Gastrocnemius medialis (tissue), 4 donors: ENCODE measurements at regions not wholly inside any gene's neighbourhood (a gene's known extent, or its start where the extent isn't known, plus 50 kb on each side); places are given as distances from the start of the nearest gene placed in this dataset.
A peak's percentile ranks its signal among the peaks of the same experiment; 100 is the strongest.

Experiments used
- ATAC-seq, 2 donors: fragments of 150-250 bp; one replicate each; pipeline ENCODE4 v1.9.1; 2016
- DNase-seq, 2 donors: peaks; one replicate each; pipeline ENCODE4 v3.0.0-alpha.2; 2019
- H3K27ac ChIP-seq, 4 donors: fragments of 200-600 bp; sonication (generic); 1 replicate in 1 of 4; 2 replicates in 3 of 4; pipeline ENCODE4 v1.5.1; 2016 to 2018; ENCODE audit warnings: mild to moderate bottlenecking in 2 of 4, moderate library complexity in 1 of 4
- H3K27me3 ChIP-seq, 3 donors: fragments of 200-600 bp; sonication (generic) in 2 of 3; 1 replicate in 1 of 3; 2 replicates in 2 of 3; pipeline versions ENCODE4 v1.5.1 to v1.6.0; 2016 to 2019; ENCODE audit warnings: mild to moderate bottlenecking in 1 of 3, moderate library complexity in 1 of 3
- H3K36me3 ChIP-seq, 2 donors: fragments of 200-600 bp; sonication (generic) in 1 of 2; one replicate each; pipeline ENCODE4 v1.5.1; 2017 to 2018
- H3K4me1 ChIP-seq, 2 donors: fragments of 200-600 bp; sonication (generic) in 1 of 2; one replicate each; pipeline ENCODE4 v1.5.1; 2016 to 2017; ENCODE audit warnings: mild to moderate bottlenecking in 2 of 2
- H3K4me3 ChIP-seq, 4 donors: fragments of 200-600 bp; sonication (generic) in 3 of 4; 1 replicate in 1 of 4; 2 replicates in 3 of 4; pipeline ENCODE4 v1.5.1; 2016 to 2019; ENCODE audit warnings: mild to moderate bottlenecking in 2 of 4
- H3K9me3 ChIP-seq, 3 donors: fragments of 200-600 bp; sonication (generic) in 2 of 3; 1 replicate in 1 of 3; 2 replicates in 2 of 3; pipeline ENCODE4 v1.5.1; 2016 to 2019
- CTCF ChIP-seq, 5 experiments: fragments of 450-650 bp in 3 of 5; fragments of 200-600 bp in 2 of 5; sonication (generic) in 2 of 5; IDR thresholded peaks in 4 of 5; conservative IDR thresholded peaks in 1 of 5; 1 replicate in 4 of 5; 2 replicates in 1 of 5; pipeline ENCODE4 v1.5.1; 2016 to 2019; ENCODE audit warnings: antibody characterized with exemption in 5 of 5, mild to moderate bottlenecking in 3 of 5, moderate library complexity in 3 of 5
- POLR2A ChIP-seq, 2 donors: fragments of 450-650 bp; IDR thresholded peaks; one replicate each; pipeline ENCODE4 v1.6.1; 2017; ENCODE audit warnings: antibody characterized with exemption in 2 of 2, mild to moderate bottlenecking in 2 of 2, moderate library complexity in 2 of 2
- in situ Hi-C, 4 donors: fragments of 200-750 bp; cut with MboI; loops; one replicate each; pipeline versions ENCODE4 v1.15.0 to v1.8.0; 2017; ENCODE audit warnings: low sequenced_read_pairs in 4 of 4
- intact Hi-C: fragments of 100-400 bp; cut with DNase I; formaldehyde crosslinking; loops from one replicate; pipeline ENCODE4 v1.15.1; 2023; ENCODE audit warnings: low total_unique reads

- in situ Hi-C loops = no loop called here
- TF ChIP-seq POLR2A (IDR thresholded peaks at IDR 0.05) (no peak), CTCF (IDR thresholded peaks at IDR 0.05 in 4 of 5, conservative IDR thresholded peaks at IDR 0.05 in 1 of 5) (no peak)
- Histone ChIP-seq H3K4me1 (no peaks in the 10 kb centered on the region), H3K27me3 (no peaks in the 10 kb centered on the region), H3K9me3 (no peaks in the 10 kb centered on the region), H3K4me3 (no peak overlapping the region), H3K36me3 (no peaks in the 10 kb centered on the region), H3K27ac (no peak overlapping the region)
- intact Hi-C loops = no loop called here
- DNase-seq (no peak), ATAC-seq (no peak)
Measured at GRCh38 chr13:104251931-104252330, 1185.7 kb upstream of the SLC10A2 start.

DNA sequence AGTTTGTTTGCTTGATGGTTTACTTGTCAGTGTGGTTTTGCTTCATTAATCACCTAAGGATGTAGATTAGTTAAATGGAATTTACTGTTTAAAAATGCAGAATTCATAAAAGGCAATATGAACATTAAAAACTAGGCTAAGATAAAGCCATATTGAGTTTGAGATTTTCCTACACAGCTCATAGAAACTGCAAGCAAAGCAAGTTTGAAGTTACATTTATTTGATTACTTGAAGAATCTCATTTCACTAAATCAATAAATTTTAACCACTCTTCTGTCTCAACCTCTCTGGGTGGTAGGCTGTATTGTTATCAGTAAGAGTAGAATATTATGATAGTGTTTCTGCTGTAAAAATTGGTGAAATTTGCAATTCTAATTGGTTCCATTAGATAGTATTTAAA is 1180.7 kb upstream of the SLC10A2 start:
- intact Hi-C loops (no loop called here), in situ Hi-C loops (no loop called here)
- Histone ChIP-seq H3K4me1 (no peaks in the 10 kb centered on the region), H3K4me3 (no peak overlapping the region), H3K9me3 (no peaks in the 10 kb centered on the region), H3K27ac (no peak overlapping the region), H3K27me3 (no peaks in the 10 kb centered on the region), H3K36me3 (no peaks in the 10 kb centered on the region)
- DNase-seq (no peak), ATAC-seq (no peak)
- TF ChIP-seq POLR2A (IDR thresholded peaks at IDR 0.05) (no peak), CTCF (IDR thresholded peaks at IDR 0.05 in 4 of 5, conservative IDR thresholded peaks at IDR 0.05 in 1 of 5) (no peak)

GRCh38 chr13:104206450-104207044 is 1140.3 kb upstream of the SLC10A2 start:
- Histone ChIP-seq H3K9me3 (no peaks in the 10 kb centered on the region), H3K4me3 (no peak overlapping the region), H3K4me1 (no peaks in the 10 kb centered on the region), H3K27ac (no peak overlapping the region), H3K36me3 (no peaks in the 10 kb centered on the region), H3K27me3 (no peaks in the 10 kb centered on the region)
- DNase-seq (no peak), ATAC-seq (no peak)
- intact Hi-C loops (no loop called here), in situ Hi-C loops (no loop called here)
- no peak for TF ChIP-seq POLR2A (IDR thresholded peaks at IDR 0.05)
- TF ChIP-seq CTCF (IDR thresholded peaks at IDR 0.05 in 4 of 5, conservative IDR thresholded peaks at IDR 0.05 in 1 of 5) = no peak

GRCh38 chr13:104204177-104204576 is 1138.0 kb upstream of the SLC10A2 start:
- DNase-seq (no peak), ATAC-seq (no peak)
- no peaks in the 10 kb centered on the region for H3K4me1 ChIP-seq
- H3K36me3 ChIP-seq = no peaks in the 10 kb centered on the region
- H3K9me3 ChIP-seq = no peaks in the 10 kb centered on the region
- H3K27me3 ChIP-seq = no peaks in the 10 kb centered on the region
- intact Hi-C loops (no loop called here), in situ Hi-C loops (no loop called here)
- no peak overlapping the region for H3K27ac ChIP-seq
- peak in 1 of 5 experiments; percentile 14 for TF ChIP-seq CTCF (IDR thresholded peaks at IDR 0.05 in 4 of 5, conservative IDR thresholded peaks at IDR 0.05 in 1 of 5)
- TF ChIP-seq POLR2A (IDR thresholded peaks at IDR 0.05) = no peak
- H3K4me3 ChIP-seq = no peak overlapping the region

- DNase-seq (no peak), ATAC-seq (no peak)
- Histone ChIP-seq H3K9me3 (no peaks in the 10 kb centered on the region), H3K4me3 (no peak overlapping the region), H3K27me3 (no peaks in the 10 kb centered on the region), H3K27ac (no peak overlapping the region), H3K36me3 (no peaks in the 10 kb centered on the region), H3K4me1 (no peaks in the 10 kb centered on the region)
- TF ChIP-seq CTCF (IDR thresholded peaks at IDR 0.05 in 4 of 5, conservative IDR thresholded peaks at IDR 0.05 in 1 of 5) = no peak
- no peak for TF ChIP-seq POLR2A (IDR thresholded peaks at IDR 0.05)
- in situ Hi-C loops = no loop called here
- intact Hi-C loops = no loop called here
Measured at GRCh38 chr13:104198801-104199200, 1132.6 kb upstream of the SLC10A2 start.
